NCI-H1417 (cell line): ENCODE measurements at regions not wholly inside any gene's neighbourhood (a gene's known extent, or its start where the extent isn't known, plus 50 kb on each side); places are given as distances from the start of the nearest gene placed in this dataset.

Source experiments
- DNase-seq, 3 experiments: peaks; one replicate each; lab custom pipeline; 2025; lab: John Stamatoyannopoulos, UW

DNA sequence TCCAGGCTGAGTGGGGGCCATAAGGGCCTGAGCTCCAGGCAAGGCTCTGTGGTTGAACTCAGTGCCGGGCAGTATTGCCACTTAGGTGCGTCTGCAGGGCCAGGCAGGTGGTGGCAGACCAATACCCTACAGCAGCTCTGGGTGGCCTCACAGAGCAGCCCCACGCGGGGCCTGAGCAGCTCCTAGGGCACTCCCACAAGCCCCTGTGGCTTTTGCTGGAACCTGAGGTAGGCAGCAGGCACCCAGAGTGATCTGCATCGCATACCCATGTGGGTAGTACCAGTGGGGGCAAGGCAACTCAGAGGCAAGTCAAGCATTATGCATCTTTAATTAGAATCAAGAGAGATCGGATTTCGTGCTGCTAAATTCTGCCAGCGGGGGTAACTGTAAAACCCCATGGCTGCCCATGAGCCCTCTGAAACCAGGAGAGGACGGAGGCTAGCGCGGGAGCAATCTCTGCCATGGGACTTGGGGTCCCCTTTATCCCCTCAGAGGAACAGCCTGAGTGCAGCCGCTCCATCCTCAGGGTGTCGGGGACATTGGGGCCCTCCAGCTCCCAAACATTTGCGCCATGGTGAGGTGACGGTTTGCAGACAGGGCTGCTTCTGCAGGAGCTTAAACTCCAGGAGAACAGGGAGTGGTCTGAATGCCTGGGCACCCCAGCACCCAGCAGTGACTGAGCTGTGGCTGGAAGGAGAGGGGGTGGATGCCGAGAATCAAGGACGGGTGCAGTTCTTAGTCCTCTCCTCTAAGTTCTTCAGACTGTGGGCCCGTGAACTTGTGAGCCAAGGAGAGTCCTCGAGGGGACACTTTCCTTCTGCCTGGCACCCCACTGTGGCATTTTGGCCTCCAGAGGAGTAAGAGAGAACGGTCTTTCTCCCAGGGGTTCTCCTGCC is 62.4 kb upstream of the PCSK6 start:
- no peak for DNase-seq

- no peak for DNase-seq
Observed at GRCh38 chr15:101550124-101550523, 60.6 kb upstream of the PCSK6 start.

DNA sequence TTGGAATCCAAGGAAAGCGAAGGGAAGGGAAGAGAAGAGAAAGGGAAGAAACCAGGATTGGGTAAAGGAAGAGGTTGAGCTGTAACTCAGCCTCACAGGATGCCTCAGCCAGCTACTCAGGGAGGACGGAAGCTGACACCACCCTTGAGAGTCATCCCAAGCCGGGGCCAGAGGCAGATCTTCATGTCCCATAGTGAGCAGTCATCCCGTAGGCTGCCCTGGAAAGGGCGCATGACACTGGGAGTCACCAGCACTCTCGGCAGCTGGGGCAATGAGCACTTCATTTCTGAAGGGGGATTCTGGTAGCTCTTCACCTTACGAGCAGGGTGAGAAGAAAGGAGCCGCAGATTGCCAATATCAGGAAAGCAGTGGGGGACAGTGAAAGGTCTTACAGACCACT is 60.1 kb upstream of the PCSK6 start:
- DNase-seq, result no peak

GRCh38 chr15:101547737-101548136 is 58.2 kb upstream of the PCSK6 start:
- DNase-seq, result no peak

- DNase-seq, result peak in 1 of 3 experiments; percentile 60
Observed at GRCh38 chr15:101545548-101546505, 56.3 kb upstream of the PCSK6 start.

- peak in 1 of 3 experiments; percentile 20 for DNase-seq
Observed at GRCh38 chr15:101544613-101544945, 55.1 kb upstream of the PCSK6 start.

DNA sequence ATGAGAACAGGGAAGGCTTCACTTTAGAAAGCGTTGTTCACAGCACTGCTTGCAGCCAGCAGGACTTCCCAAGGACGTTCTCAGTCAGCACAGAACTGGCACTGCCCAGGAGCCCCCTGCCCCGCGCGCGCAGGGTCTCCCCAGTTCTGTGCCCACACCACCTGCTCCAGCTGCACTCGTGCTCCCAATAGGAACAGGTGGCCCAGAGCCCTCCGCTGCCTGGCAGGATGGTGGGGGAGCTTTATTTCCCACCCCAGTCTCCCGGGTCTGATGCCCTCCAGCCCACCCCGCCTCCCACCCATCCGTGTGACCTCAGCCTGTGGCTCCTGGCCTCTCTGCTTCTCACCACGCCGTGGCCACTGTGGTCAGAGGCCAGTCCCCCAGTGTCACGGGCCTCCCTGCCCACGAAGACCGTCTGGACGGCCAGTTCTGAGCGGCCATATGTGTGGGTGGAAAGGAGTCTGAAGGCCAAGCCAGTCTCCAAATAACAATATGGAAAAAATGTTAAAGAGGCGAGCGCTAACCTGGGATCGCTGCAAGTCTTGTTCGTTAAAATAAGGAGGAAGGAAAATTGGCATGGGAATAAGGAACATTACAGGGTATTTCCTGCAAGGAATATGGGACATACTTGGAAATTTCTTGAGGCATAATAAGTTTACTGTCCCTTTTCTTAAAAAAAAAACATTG is 54.6 kb upstream of the PCSK6 start:
- no peak for DNase-seq

DNA sequence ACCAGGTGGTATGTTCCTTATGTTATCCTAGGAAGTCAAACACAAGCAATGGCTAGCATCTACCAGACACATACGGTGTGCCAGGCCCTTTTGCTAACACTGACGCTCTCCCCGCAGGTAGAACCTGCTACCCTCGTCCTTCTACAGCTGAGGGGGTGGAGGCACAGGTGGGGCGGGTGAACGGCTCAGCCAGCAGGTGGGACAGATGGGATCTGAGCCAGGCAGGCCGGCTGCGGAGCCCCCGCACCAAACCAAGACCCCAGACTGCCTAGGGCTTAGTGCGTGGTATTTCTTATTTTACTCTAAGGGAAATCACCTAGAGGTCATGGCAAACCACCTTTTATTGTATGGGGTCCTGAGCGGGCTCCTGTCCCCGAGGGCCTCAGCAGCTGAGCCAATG is 53.9 kb upstream of the PCSK6 start:
- no peak for DNase-seq

GRCh38 chr15:101543026-101543390 is 53.5 kb upstream of the PCSK6 start:
- no peak for DNase-seq

DNA sequence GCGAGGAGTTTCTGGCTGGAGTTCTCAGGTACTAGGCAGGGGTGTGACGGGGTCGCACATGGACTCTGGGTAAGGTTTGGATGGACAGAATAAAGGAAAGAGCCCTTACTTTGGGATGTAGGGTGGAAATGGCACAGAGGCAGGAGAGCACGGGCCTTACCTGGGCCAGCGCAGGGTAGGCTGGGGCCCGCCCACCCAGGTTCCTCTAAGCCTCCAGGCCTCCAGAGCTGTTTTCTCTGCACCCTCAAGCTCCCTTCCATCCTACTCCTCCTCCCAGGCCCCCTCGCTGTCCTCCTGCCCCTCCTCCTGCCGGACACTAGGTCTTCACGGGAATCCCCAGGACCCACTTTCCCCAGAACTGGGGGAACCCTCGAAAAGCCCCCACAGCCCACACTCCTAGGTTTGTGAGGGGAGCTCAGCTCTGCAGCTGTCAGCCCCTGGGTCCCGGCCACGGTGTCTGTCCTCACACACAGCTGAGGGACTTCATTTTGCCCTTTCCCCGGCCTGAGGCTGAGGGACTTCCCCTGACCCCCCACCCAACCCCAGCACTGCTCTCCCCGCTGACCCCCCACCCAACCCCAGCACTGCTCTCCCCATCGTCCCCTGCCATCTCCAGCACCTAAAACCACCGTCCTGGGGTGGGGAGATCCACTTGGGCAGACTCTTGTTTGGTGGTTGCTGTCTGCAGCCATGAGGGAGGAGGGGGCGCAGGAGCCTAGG is 53.0 kb upstream of the PCSK6 start:
- DNase-seq, result peak in 1 of 3 experiments; percentile 6

DNA sequence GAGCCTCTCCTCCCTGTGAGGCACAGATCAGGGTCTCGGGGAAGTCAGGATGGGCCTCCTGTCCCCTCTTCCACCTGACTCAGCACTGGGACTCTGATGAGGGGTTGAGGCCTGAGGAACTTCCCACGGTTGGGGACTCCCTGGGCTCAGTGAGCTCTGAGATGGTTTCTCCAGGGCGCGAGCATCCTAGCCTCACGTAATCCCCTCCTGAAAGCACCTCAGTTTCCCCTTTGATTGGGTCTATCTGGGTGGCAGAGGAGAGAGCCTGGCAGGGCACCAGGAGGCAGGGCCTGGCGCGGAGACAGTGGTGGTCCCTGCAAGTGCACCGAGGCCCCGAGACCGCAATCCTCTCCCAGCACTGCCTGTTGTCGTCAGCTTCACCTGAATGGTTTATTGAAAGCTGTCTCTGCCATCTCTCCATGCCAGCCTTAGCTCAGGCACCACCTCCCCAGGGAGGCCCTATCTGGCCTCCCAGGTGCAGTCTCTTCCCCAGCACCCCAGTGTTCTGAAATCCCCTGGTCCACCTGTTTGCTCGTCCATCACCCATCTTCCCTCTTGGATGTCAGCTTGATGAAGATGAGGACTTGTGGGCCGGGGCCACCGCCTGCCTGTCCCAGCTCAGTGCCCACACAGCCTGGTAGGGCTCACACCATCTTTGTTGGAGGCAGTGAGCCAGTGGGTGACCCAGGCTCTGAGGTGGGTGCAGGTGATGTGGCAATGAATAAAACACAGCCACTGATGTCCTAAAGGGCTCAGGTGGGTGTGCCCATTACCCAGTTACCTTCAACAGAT is 52.2 kb upstream of the PCSK6 start:
- DNase-seq, result no peak

GRCh38 chr15:101540480-101541239 is 51.2 kb upstream of the PCSK6 start:
- no peak for DNase-seq

- no peak for DNase-seq
Observed at GRCh38 chr15:101539930-101540329, 50.4 kb upstream of the PCSK6 start.

DNA sequence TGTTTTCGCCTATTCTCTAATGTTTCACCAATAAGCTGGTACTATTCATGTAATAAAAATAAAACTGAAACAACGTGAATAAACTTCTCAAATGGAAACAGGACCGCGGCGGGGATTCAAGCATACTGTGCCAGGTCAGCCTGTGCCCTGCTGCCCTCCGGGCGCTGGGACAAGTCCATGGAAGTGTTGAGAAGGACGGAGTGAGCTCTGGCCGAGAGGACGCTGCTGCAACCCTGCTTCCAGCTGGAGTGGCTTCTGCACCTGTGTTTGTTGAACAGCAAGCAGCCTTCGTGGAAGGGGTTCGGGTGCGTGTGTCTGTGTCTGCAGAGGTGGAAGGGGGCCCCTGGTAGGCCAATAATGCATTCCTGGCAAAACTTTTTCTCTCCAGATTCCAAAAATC is 50.0 kb upstream of the PCSK6 start:
- DNase-seq, result no peak
